ENCODE measurements at regions not wholly inside any gene's neighbourhood (a gene's known extent, or its start where the extent isn't known, plus 50 kb on each side); places are given as distances from the start of the nearest gene placed in this dataset.

GRCh38 chr2:67848551-67849285 is 214.1 kb downstream of the C1D start:
- DNase-seq (ENCODE audit: insufficient read length, low spot score): no peak
- FAIRE-seq: no peak

DNA sequence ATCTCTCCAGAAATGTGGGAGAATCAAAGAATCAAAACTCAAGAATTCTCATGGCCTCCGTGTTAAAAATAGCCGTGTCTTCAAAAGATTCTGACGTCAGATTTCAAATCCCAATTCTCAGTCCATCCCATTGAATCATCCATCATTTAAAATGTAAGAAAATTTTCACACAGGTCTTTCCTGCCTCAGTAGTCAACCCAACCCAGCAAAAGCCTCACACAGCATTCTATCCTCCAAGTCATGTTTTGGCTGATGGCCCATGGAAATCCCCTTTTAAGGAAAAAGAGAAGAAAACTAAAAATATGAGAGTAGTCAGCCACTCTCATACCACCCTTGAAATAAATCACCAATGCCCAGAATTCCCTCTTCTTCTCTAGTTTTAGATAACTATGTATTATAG is 211.8 kb downstream of the C1D start:
- DNase-seq (ENCODE audit: insufficient read length, low spot score) (no peak), FAIRE-seq (no peak)

DNA sequence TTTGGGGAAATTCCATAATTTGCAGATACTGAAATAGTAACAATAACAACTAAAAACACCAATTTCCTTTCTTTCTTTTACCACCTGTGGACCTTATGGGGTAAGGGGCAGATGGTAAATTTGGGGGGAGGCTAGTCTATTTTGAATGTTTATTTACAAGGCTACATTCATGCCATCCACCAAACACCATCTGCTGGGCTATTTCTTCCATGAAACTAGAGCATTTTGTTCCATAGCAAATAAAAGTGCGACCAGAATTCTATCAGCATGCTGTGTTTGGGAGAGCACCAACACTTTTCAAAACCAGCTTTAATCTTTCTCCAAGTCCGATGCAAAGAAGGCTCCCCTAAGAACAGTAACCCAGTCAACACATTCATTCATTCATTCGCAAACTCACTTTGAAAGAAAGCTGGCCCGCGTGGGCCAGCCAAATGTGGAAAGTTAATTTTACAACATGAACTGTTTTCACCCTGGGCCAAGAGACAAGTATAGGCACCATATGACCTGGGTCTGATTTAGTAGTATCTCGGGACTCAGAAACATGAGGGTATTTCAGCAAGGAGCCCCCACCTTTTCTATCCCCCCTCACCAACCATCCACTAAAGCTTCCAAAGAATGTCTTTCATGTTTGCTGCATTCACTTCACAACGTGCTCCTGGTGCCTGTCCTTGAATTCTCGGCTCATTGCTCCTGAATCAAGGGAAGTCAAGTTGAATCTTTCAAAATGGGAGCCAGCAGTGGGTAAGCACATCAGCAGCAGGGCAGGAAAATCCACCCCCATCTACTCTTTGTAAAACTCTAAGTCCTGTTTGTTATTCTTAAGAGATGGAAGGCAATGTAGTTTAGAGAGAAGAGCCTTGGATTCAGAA is 210.6 kb downstream of the C1D start:
- no peak for FAIRE-seq
- DNase-seq (ENCODE audit: insufficient read length, low spot score): no peak

GRCh38 chr2:67854103-67854743 is 208.6 kb downstream of the C1D start:
- DNase-seq (ENCODE audit: insufficient read length, low spot score) (no peak), FAIRE-seq (no peak)

GRCh38 chr2:67854798-67855197 is 208.0 kb downstream of the C1D start:
- DNase-seq (ENCODE audit: insufficient read length, low spot score): no peak
- no peak for FAIRE-seq

DNA sequence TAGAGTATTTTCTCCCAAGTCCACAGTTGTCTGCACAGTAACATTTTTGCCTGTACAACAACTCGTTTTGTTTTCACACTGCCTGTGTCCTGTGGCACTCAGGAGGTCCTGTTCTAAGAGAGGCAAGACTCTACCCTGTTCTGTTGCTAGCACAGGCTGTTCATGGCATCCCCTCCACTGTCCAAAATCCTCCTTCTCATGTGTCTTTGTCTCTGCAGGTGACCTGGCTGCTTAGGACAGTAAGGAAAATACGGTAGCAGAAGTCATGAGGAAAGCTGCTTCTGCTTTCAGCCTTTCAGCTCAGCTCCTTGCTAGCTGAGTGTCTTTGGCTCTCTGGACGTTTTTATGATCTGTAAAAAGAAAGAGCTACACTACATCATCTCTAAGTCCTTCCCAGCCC is 205.9 kb downstream of the C1D start:
- FAIRE-seq (no peak), DNase-seq (ENCODE audit: insufficient read length, low spot score) (no peak)

DNA sequence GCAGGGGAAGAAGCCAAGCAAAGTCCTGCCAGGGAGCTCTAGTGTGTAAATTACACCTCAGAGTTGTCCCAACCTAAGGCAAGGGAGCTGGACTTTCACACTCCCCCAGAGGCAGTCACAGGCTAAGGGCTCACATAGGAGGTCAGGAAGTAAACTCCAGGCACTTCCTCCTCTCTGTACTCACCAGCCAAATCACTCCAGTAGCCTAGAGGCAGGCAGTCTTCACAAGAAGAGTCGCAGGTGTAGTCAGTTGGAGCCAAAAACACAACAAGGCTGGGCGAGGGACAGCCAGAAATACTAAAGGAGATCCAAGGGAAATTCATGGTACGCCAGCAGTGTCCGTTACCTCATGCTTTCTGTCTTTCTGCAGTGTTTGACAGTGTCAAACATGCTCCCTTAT is 205.0 kb downstream of the C1D start:
- DNase-seq (ENCODE audit: insufficient read length, low spot score) (no peak), FAIRE-seq (no peak)

DNA sequence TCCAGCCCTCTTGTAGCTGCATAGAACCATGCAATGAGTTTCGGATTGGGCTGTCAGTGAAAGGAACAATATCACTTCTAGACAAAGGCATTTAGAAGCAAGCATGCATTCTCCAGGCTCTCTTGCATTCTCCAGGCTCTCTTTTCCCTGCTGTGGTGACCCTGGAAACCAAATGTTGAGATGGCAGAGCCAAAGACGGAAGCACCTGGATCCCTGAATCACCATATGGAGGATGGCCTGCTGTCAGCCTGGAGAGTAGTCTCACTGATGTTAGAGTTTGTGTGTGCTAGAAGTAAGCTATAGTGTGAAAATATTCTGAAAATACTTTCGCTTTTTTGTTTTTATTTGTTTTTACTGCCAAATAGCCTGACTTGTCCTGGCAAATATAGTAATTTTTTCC is 203.9 kb downstream of the C1D start:
- no peak for DNase-seq (ENCODE audit: insufficient read length, low spot score)
- FAIRE-seq: no peak

GRCh38 chr2:67865917-67866316 is 196.9 kb downstream of the C1D start:
- FAIRE-seq: no peak
- DNase-seq (ENCODE audit: insufficient read length, low spot score): no peak

GRCh38 chr2:67867735-67868134 is 195.1 kb downstream of the C1D start:
- DNase-seq (ENCODE audit: insufficient read length, low spot score): no peak
- FAIRE-seq: no peak

GRCh38 chr2:67871686-67872412 is 191.0 kb downstream of the C1D start:
- DNase-seq (ENCODE audit: insufficient read length, low spot score): no peak
- no peak for FAIRE-seq

DNA sequence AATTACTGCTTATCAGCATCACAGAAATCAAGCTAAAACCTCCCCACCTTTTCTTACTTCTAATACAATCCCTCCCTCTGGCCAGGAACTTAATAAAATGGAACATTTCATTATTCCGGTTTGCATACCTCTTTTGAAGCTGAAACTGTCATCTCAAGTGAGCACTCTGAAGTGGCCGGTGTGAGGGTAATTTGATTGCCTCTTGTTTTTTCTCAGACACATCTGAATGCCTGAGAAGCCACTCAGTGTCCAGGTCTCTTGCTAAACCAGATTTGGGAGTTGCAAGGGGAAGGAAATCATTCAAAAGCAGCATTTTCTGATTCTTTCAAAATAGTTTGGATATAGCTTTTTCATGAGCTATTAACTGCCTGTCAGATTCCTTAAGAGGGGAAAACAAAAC is 190.3 kb downstream of the C1D start:
- DNase-seq (ENCODE audit: insufficient read length, low spot score) (no peak), FAIRE-seq (no peak)

DNA sequence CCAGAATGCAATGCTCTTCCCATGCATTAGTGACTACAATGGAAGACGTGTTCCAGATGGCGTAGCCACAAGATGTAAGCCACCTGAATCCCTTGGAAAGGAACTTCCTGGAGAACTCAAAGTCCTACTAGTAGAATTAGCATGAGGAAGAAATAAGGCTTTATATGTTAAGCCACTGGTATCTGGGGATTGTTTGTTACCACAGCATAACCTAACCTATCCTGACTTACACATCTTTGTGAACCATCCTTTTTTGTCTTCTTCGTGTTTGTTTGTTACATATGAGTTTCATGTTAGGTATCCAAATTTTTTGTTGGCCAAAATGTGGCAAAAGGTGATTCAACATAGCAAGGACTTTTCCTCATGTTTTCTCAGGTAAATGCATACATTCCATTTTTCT is 188.9 kb downstream of the C1D start:
- FAIRE-seq: no peak
- DNase-seq (ENCODE audit: insufficient read length, low spot score): no peak

- DNase-seq (ENCODE audit: insufficient read length, low spot score) (no peak), FAIRE-seq (no peak)
Observed at GRCh38 chr2:67876176-67876575, 186.6 kb downstream of the C1D start.

DNA sequence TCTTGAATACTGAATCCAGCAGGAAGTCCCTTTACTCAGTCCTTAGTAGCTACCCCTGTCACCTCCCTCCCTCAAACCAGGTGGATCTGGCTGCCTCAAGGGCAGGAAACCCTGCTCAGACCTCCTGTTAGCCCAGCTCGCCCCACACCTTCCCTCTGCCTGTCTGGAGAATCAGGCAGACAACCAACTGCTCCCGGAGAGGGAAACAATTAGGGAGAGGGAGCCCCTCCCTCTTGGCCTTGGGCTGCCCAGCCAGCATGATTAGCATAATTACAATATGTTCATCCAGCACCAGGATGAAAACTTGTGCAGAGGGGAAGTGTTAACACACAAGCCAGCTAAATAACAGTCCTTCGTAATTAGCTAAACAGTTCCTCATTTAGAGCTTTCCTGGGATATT is 185.5 kb downstream of the C1D start:
- no peak for FAIRE-seq

GRCh38 chr2:67878743-67879142 is 184.1 kb downstream of the C1D start:
- FAIRE-seq (no peak), DNase-seq (ENCODE audit: insufficient read length, low spot score) (no peak)

More for the DNA sequence above, 185.5 kb downstream of the C1D start:
- DNase-seq (ENCODE audit: insufficient read length, low spot score): no peak

GRCh38 chr2:67879586-67880290 is 183.1 kb downstream of the C1D start:
- DNase-seq (ENCODE audit: insufficient read length, low spot score): no peak
- FAIRE-seq: no peak

GRCh38 chr2:67880291-67880761 is 182.5 kb downstream of the C1D start:
- DNase-seq (ENCODE audit: insufficient read length, low spot score): no peak
- no peak for FAIRE-seq

GRCh38 chr2:67881816-67882215 is 181.0 kb downstream of the C1D start:
- no peak for FAIRE-seq
- DNase-seq (ENCODE audit: insufficient read length, low spot score): no peak
